Subcutaneous abdominal adipose tissue (tissue), 5 donors: ENCODE measurements at regions not wholly inside any gene's neighbourhood (a gene's known extent, or its start where the extent isn't known, plus 50 kb on each side); places are given as distances from the start of the nearest gene placed in this dataset.

Experiments used
- H3K27ac ChIP-seq: one replicate; pipeline ENCODE4 v1.7.0; 2013; ENCODE audit warnings: low read depth, mild to moderate bottlenecking, inconsistent platforms, low read length, moderate library complexity
- H3K27me3 ChIP-seq, 5 donors: one replicate each; pipeline ENCODE4 v1.7.0; 2013; ENCODE audit warnings: low read length in 5 of 5, inconsistent platforms in 1 of 5; ENCODE audit not compliant: control insufficient read depth in 5 of 5, insufficient read depth in 4 of 5
- H3K36me3 ChIP-seq, 5 donors: one replicate each; pipeline ENCODE4 v1.7.0; 2013; ENCODE audit warnings: low read length in 5 of 5; ENCODE audit not compliant: control insufficient read depth in 5 of 5, insufficient read depth in 5 of 5
- H3K4me1 ChIP-seq, 5 donors: one replicate each; pipeline ENCODE4 v1.7.0; 2013; ENCODE audit warnings: low read length in 5 of 5, mild to moderate bottlenecking in 3 of 5, moderate library complexity in 1 of 5; ENCODE audit not compliant: control insufficient read depth in 5 of 5, insufficient read depth in 5 of 5
- H3K4me3 ChIP-seq, 5 donors: one replicate each; pipeline ENCODE4 v1.7.0; 2013; ENCODE audit warnings: low read length in 5 of 5, low read depth in 1 of 5
- H3K9ac ChIP-seq, 5 donors: one replicate each; pipeline ENCODE4 v1.7.0; 2013; ENCODE audit warnings: low read length in 5 of 5, mild to moderate bottlenecking in 4 of 5, moderate library complexity in 3 of 5
- H3K9me3 ChIP-seq, 5 donors: one replicate each; pipeline ENCODE4 v1.7.0; 2013; ENCODE audit warnings: low read length in 5 of 5; ENCODE audit not compliant: control insufficient read depth in 5 of 5
- donor health status: healthy.
- donor health status: healthy.
- donor health status: healthy.
- donor health status: healthy.
- donor health status: healthy.

DNA sequence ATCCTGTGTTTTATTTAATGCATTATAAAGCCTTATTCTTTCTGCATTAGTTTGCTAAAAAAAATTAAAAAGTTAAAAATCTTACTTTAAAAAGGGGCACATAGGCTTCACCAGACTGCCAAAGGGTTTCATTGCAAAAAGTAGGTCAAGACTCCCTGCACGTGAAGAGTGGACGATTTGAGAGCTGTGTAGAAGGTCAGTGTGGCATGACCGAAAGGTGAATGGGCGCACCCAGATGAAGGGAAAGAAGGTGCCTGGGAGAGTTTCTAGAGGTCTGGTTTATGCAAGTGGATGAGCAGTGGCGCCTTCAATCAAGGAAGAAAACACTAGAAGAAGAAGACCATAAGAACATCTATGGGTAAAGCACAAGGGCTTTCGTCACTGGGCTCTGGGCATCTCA, 111.0 kb downstream of the SP3 start:
- H3K4me1 ChIP-seq = peaks cover 0 to 13% (median 12%) of the 10 kb centered on the region in 5 donors
- no peak overlapping the region for H3K9ac ChIP-seq
- no peaks in the 10 kb centered on the region for H3K9me3 ChIP-seq
- H3K27ac ChIP-seq = no peak overlapping the region
- no peaks in the 10 kb centered on the region for H3K36me3 ChIP-seq
- H3K4me3 ChIP-seq = no peak overlapping the region
- peaks cover 0 to 3% (median 0%) of the 10 kb centered on the region in 5 donors for H3K27me3 ChIP-seq

DNA sequence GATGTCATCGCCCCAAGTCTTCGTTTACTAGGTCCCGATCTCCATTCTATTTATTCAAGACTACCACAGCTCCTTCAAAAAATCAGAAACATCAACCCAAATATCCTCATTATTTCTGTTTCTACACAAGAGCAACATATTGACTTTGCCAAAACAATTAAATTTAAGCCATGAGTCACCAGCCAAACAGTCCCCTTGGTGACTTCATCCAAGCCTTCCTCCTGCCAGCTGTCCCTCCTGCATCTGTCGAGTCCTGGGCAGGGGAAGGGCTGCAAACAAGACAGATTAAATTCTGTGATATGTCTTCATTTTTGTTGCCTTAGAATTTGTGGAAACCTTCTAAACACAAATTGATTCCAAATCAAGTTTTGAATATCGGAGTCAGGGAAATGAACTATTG, 110.3 kb downstream of the SP3 start:
- H3K9ac ChIP-seq = no peak overlapping the region
- peaks cover 0 to 16% (median 12%) of the 10 kb centered on the region in 5 donors for H3K4me1 ChIP-seq
- H3K9me3 ChIP-seq = no peaks in the 10 kb centered on the region
- H3K4me3 ChIP-seq = no peak overlapping the region
- no peak overlapping the region for H3K27ac ChIP-seq
- H3K36me3 ChIP-seq = no peaks in the 10 kb centered on the region
- H3K27me3 ChIP-seq = peaks cover 0 to 3% (median 0%) of the 10 kb centered on the region in 5 donors

DNA sequence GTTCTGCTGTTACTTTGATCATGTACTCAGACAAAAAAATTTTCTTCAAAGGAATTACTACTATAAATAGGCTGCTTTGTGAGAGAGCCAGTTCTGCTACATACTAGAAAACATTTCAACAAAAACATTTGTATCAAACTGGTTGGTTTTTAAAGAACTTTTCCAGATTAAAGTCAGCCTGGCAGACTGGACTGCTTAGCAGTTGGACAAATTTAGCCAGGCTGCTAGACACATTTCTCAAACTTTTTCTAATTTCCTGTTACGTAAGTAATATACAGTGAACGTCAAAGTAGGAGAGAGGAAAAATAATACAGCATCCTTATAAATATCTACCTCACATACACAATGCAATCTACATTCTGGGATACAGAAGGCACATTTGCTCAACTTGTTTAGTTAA, 109.5 kb downstream of the SP3 start:
- Histone ChIP-seq H3K27me3 (peaks cover 0 to 3% (median 0%) of the 10 kb centered on the region in 5 donors), H3K27ac (no peak overlapping the region), H3K4me3 (no peak overlapping the region), H3K36me3 (no peaks in the 10 kb centered on the region), H3K9me3 (no peaks in the 10 kb centered on the region), H3K9ac (no peak overlapping the region), H3K4me1 (peaks cover 0 to 19% (median 12%) of the 10 kb centered on the region in 5 donors)
